Brain microvascular endothelial cell (primary cell): ENCODE measurements at regions not wholly inside any gene's neighbourhood (a gene's known extent, or its start where the extent isn't known, plus 50 kb on each side); places are given as distances from the start of the nearest gene placed in this dataset.

ENCODE experiments used
- DNase-seq: peaks from one replicate; pipeline ENCODE4 v3.0.0-alpha.2; 2020
- H3K27ac ChIP-seq: fragments of 250-450 bp; sonication (Bioruptor Pico); 2 replicates; pipeline ENCODE4 v1.5.1; 2020; ENCODE audit warnings: mild to moderate bottlenecking, moderate library complexity
- H3K27me3 ChIP-seq: fragments of 250-450 bp; sonication (Bioruptor Pico); replicated peaks from 2 replicates; pipeline ENCODE4 v1.5.1; 2020; ENCODE audit warnings: mild to moderate bottlenecking
- H3K36me3 ChIP-seq: fragments of 250-450 bp; sonication (Bioruptor Pico); replicated peaks from 2 replicates; pipeline ENCODE4 v1.5.1; 2020; ENCODE audit warnings: mild to moderate bottlenecking
- H3K4me3 ChIP-seq: 2 replicates; pipeline ENCODE4 v1.5.1; 2011; ENCODE audit warnings: low read depth, mild to moderate bottlenecking, control low read depth, low read length, moderate library complexity
- CTCF ChIP-seq: IDR thresholded peaks from 2 replicates; pipeline ENCODE4 v1.5.1; 2011; ENCODE audit warnings: low read depth, mild to moderate bottlenecking, moderate library complexity, low read length, control low read depth, inconsistent platforms; ENCODE audit errors: missing control alignments
- in situ Hi-C: cut with HindIII; loops from 2 replicates; pipeline ENCODE4 v1.10.0; 2017; ENCODE audit warnings: low sequenced_read_pairs, low pct_ligation_motif_present

- no peak overlapping the region for H3K27ac ChIP-seq
- H3K4me3 ChIP-seq = no peak overlapping the region
- in situ Hi-C loops = no loop called here
- no peaks in the 10 kb centered on the region for H3K36me3 ChIP-seq
- DNase-seq = no peak
- H3K27me3 ChIP-seq = no peaks in the 10 kb centered on the region
- TF ChIP-seq CTCF = no peak
Observed at GRCh38 chr5:13382232-13382631, 562.3 kb downstream of the DNAH5 start.

GRCh38 chr5:13378091-13378490 lies 566.4 kb downstream of the DNAH5 start:
- in situ Hi-C loops = no loop called here
- Histone ChIP-seq H3K27me3 (no peaks in the 10 kb centered on the region), H3K4me3 (no peak overlapping the region), H3K27ac (no peak overlapping the region), H3K36me3 (no peaks in the 10 kb centered on the region)
- DNase-seq = no peak
- TF ChIP-seq CTCF = no peak

- no peak for TF ChIP-seq CTCF
- no peak overlapping the region for H3K27ac ChIP-seq
- no peaks in the 10 kb centered on the region for H3K27me3 ChIP-seq
- no peak overlapping the region for H3K4me3 ChIP-seq
- H3K36me3 ChIP-seq = no peaks in the 10 kb centered on the region
- in situ Hi-C loops = no loop called here
- peak; percentile 1 for DNase-seq
Observed at GRCh38 chr5:13359344-13359743, 585.1 kb downstream of the DNAH5 start.

GRCh38 chr5:13358342-13358741 lies 586.1 kb downstream of the DNAH5 start:
- TF ChIP-seq CTCF = no peak
- Histone ChIP-seq H3K27ac (no peak overlapping the region), H3K36me3 (no peaks in the 10 kb centered on the region), H3K27me3 (no peaks in the 10 kb centered on the region), H3K4me3 (no peak overlapping the region)
- in situ Hi-C loops = no loop called here
- DNase-seq = no peak

GRCh38 chr5:13357929-13358328 lies 586.6 kb downstream of the DNAH5 start:
- no peak overlapping the region for H3K27ac ChIP-seq
- no peak overlapping the region for H3K4me3 ChIP-seq
- no peaks in the 10 kb centered on the region for H3K36me3 ChIP-seq
- H3K27me3 ChIP-seq = no peaks in the 10 kb centered on the region
- DNase-seq = no peak
- no peak for TF ChIP-seq CTCF
- in situ Hi-C loops = no loop called here

- no peaks in the 10 kb centered on the region for H3K36me3 ChIP-seq
- no peak overlapping the region for H3K4me3 ChIP-seq
- no peak overlapping the region for H3K27ac ChIP-seq
- in situ Hi-C loops = no loop called here
- H3K27me3 ChIP-seq = no peaks in the 10 kb centered on the region
- no peak for DNase-seq
- no peak for TF ChIP-seq CTCF
Observed at GRCh38 chr5:13356226-13356625, 588.3 kb downstream of the DNAH5 start.
